NCI-H460 (cell line): ENCODE measurements at regions not wholly inside any gene's neighbourhood (a gene's known extent, or its start where the extent isn't known, plus 50 kb on each side); places are given as distances from the start of the nearest gene placed in this dataset.
A peak's percentile ranks its signal among the peaks of the same experiment; 100 is the strongest.
"Not testable (repeated sequence)": the region's sequence is repeated elsewhere in the genome, so short reads cannot be mapped to it uniquely, and the experiment has no call there.

ENCODE experiments used
- DNase-seq: peaks from one replicate; pipeline ENCODE4 v3.0.0-alpha.2; 2016; ENCODE audit warnings: low read depth; ENCODE audit errors: extremely low read depth

GRCh38 chr11:23429569-23429968 is 569.3 kb upstream of the CCDC179 start:
- no peak for DNase-seq

- DNase-seq, result no peak
Measured at GRCh38 chr11:23453522-23453921, 593.2 kb upstream of the CCDC179 start.

- DNase-seq, result no peak
Measured at GRCh38 chr11:23455321-23455891, 595.1 kb upstream of the CCDC179 start.

- DNase-seq, result no peak
Measured at GRCh38 chr11:23457641-23458040, 597.4 kb upstream of the CCDC179 start.

GRCh38 chr11:23471878-23472277 is 611.6 kb upstream of the CCDC179 start:
- no peak for DNase-seq

- DNase-seq, result no peak
Measured at GRCh38 chr11:23473782-23474181, 613.5 kb upstream of the CCDC179 start.

GRCh38 chr11:23480736-23481135 is 620.5 kb upstream of the CCDC179 start:
- DNase-seq, result no peak

- not testable (repeated sequence) for DNase-seq
Measured at GRCh38 chr11:23484146-23484545, 623.9 kb upstream of the CCDC179 start.

- not testable (repeated sequence) for DNase-seq
Measured at GRCh38 chr11:23484618-23485017, 624.3 kb upstream of the CCDC179 start.

- DNase-seq, result no peak
Measured at GRCh38 chr11:23490557-23491235, 630.4 kb upstream of the CCDC179 start.

- no peak for DNase-seq
Measured at GRCh38 chr11:23494981-23495380, 634.7 kb upstream of the CCDC179 start.

GRCh38 chr11:23496340-23496739 is 636.1 kb upstream of the CCDC179 start:
- DNase-seq, result no peak

- no peak for DNase-seq
Measured at GRCh38 chr11:23497040-23497439, 636.8 kb upstream of the CCDC179 start.

- DNase-seq, result no peak
Measured at GRCh38 chr11:23502389-23502788, 642.1 kb upstream of the CCDC179 start.

- no peak for DNase-seq
Measured at GRCh38 chr11:23502826-23503225, 642.6 kb upstream of the CCDC179 start.

- no peak for DNase-seq
Measured at GRCh38 chr11:23509023-23509422, 648.7 kb upstream of the CCDC179 start.

- no peak for DNase-seq
Measured at GRCh38 chr11:23509821-23510220, 649.5 kb upstream of the CCDC179 start.

GRCh38 chr11:23519194-23519593 is 658.9 kb upstream of the CCDC179 start:
- DNase-seq, result no peak

GRCh38 chr11:23520226-23520960 is 660.1 kb upstream of the CCDC179 start:
- DNase-seq, result no peak

- no peak for DNase-seq
Measured at GRCh38 chr11:23536907-23537306, 676.6 kb upstream of the CCDC179 start.

GRCh38 chr11:23539556-23539955 is 679.3 kb upstream of the CCDC179 start:
- DNase-seq, result no peak

GRCh38 chr11:23540101-23540561 is 679.9 kb upstream of the CCDC179 start:
- DNase-seq, result peak; percentile 35
